Right ventricle myocardium inferior (tissue), 1 donor: ENCODE measurements at regions not wholly inside any gene's neighbourhood (a gene's known extent, or its start where the extent isn't known, plus 50 kb on each side); places are given as distances from the start of the nearest gene placed in this dataset.
"Not testable (repeated sequence)": the region's sequence is repeated elsewhere in the genome, so short reads cannot be mapped to it uniquely, and the experiment has no call there.

Experiments used
- ATAC-seq: fragments of 200-7000 bp; cut with Tn5 transposase; one replicate; pipeline ENCODE4 v1.9.1; 2020; ENCODE audit warnings: mild to moderate bottlenecking, moderate library complexity
- DNase-seq: peaks from one replicate; pipeline ENCODE4 v3.0.0; 2021; ENCODE audit errors: missing footprints
- intact Hi-C: fragments of 100-400 bp; cut with DNase I; formaldehyde crosslinking; loops from one replicate; pipeline ENCODE4 v1.11.0; 2022
- donor health status: DM: no; HTN: yes; CAD: no; lungs with severe emphysema.

DNA sequence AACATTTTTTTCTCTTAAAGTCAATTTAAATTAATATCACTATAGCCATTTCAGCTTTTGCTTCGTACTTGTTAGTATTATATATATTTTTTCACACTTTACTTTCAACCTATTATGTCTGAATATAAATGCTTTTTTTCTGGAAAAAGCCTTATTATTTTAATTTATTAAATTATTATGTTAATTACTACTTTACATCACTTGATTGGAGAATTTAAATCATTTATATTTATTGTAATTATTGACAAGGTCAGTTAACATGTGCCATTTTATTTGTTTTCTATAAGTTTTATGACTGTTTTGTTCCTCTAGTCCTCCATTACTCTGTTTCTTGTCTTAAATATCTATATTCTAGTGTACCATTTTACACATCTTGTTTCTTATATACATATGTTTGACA is 1333.4 kb upstream of the MIR17HG start:
- ATAC-seq: no peak
- DNase-seq: no peak
- intact Hi-C loops: no loop called here

DNA sequence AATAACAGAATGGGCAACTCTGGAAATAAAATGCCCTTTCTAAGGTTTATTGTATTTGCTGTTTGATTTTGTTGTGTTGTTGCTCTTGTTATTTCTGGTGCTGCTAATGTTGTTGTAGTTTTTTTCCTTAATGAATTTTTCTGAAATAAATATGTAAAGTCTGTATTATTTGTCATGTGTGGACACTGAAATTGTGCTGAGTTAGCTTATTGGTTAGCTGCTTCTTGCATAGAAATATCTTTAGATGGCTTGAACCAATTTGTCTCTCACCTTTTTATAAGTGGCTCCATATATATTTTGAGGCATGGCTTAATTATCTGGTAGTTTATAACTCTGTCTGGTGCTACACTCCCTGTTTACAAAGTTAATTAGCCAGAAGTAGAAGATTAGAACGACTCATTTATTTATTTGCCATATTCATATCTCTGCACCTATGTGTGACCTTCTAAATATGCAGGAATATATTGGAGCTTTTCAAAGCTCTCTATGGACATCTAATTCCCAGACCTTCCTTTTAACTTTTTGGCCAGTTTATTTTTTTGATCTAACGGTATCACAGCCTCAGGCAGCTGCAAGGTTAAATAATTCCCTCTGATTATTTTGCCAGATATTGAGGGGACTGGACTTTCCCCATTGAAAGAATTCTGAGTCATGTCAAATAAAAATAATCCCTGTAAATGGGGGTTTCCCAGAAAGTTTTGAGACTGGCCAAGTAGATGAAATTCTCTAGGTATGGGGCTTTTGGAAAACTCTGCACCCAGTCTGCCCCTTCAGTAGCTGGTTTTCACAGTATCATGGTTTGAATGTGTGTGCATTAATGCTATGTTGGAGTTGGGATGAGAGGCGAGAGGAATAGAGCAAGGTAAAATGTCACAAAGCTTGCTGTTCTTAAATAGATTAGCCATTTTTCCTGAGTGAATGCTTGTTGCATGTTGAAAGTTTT is 1331.7 kb upstream of the MIR17HG start:
- intact Hi-C loops: no loop called here
- DNase-seq: no peak
- ATAC-seq: no peak

DNA sequence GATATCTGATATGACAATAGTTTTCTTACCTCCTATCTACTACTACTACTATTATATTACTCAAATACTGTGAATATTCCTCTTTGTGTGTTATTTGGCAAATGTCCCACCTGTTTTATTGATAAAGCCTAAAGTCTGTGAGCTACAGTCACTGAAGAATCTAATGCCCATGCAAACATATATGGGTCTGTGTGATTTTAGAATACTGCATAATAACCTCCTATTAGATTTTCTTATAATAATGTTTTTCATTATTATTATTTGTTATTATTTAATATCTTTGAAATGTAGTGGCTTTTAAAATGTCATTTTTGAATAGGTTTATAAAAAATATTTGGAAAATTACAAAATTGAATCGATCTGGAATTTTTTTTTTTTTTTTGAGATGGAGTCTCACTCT is 1330.8 kb upstream of the MIR17HG start:
- ATAC-seq (no peak), DNase-seq (no peak)
- intact Hi-C loops: no loop called here

DNA sequence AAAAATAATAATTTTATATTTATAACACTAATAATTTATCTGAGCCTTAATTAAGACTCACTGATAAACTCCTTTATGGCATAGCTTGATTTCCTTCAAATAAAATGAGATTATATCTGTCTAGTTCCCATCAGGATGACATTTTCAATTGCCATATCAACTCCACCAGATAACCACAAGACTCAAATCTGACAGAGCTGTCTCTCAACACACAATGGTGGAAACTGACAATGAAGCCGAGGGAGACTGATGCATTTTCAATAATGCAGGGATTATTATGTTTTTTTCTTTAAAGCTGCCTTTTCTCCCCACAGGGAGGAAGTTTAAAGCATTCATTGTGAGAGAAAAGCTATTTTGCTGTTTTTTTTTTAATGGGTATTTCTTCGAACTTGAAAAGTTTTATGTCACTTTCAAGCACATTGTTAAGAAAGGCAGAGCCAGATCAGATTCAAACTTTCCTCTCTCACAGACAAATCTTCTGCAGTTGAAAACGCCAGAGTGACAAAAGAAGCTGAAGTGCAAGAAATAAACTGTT is 1326.9 kb upstream of the MIR17HG start:
- intact Hi-C loops: no loop called here
- no peak for ATAC-seq

DNA sequence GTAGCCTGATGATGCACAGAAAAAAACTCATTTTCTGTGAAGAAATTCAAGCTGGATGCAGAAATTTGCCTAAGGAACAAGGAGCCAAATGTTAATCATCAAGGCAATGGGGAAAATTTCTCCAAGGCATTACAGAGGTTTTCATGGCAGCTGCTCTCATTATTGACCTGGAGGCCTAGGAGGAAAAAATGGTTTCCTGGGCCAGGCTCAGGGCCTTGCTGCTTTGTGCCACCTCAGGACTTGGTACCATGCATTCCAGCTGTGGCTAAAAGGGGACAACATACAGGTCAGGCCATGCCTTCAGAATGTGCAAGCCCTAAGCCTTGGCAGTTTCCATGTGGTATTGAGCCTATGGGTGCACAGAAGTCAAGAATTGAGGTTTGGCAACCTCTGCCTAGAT is 1320.1 kb upstream of the MIR17HG start:
- no peak for ATAC-seq
- intact Hi-C loops: no loop called here

More for the DNA sequence above, 1326.9 kb upstream of the MIR17HG start:
- DNase-seq: no peak

DNA sequence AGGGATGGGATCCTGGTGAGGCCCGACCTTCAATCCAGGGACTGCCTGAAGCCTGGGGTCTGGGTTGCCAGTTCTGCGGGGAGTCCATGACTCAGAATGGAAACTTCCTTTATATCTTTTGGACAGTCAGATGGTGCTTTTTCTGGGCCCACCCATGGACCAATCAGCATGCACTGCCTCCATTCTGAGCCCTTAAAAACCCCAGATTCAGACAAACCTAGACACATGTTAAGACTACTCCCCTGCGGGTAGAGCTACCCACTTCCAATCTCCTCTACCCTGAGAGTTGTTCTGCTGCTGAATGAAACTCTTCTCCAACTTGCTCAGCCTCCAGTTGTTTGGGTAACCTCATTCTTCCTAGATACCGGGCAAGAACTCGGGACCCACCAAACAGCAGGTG is 1315.2 kb upstream of the MIR17HG start:
- no peak for DNase-seq
- intact Hi-C loops: no loop called here
- ATAC-seq: no peak

More for the DNA sequence above, 1320.1 kb upstream of the MIR17HG start:
- DNase-seq: no peak

DNA sequence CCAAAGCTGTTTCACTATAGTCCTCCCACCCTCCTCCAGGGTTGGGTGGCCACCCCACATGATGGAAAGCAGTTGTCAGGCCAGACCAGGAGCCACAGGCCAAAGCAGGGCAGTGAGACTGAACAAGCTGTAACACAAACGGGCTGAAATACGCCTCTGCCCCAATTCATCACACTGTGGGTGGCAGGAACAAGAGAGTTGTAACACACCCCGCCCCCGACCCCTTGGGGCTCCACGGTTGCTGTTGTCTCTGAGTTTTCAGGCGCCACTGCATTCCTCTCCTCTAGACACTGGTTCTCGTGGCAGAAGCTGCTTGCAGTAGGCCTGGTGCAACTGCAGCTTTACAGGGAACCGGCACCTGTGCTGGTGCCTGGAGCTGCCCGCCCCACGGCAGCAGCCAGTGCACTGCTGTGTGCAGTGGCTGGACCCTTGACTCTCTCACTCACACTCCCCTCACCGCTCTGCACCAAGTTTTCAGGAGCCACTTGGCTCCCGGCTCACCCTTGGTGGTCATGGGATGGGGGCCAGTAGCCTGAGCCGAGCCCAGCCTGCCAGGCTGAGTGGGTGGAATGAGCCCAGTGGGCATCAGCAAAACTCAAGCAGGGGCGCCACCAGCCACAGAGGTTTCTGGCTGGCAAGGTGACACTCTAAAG is 1314.5 kb upstream of the MIR17HG start:
- DNase-seq: no peak
- intact Hi-C loops: no loop called here
- ATAC-seq: no peak

DNA sequence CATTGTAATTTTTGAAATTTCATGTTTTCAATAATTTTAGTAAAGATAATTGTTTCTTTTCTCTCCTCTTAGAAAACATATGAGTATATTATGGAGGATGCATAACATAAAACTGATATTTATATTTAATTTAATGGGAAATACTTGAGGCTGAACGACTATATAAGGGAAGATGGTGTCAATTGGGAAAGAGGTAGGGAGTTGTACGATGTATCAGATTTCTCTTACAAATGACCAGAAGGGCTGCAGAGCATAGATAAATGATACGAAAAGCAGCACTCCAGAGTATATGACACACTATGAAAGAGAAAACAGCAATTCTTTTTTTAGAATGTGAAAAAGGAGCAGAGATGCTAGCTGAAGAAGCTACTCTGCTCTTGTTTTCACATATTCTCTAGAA is 1308.0 kb upstream of the MIR17HG start:
- intact Hi-C loops: no loop called here
- DNase-seq (no peak), ATAC-seq (no peak)

DNA sequence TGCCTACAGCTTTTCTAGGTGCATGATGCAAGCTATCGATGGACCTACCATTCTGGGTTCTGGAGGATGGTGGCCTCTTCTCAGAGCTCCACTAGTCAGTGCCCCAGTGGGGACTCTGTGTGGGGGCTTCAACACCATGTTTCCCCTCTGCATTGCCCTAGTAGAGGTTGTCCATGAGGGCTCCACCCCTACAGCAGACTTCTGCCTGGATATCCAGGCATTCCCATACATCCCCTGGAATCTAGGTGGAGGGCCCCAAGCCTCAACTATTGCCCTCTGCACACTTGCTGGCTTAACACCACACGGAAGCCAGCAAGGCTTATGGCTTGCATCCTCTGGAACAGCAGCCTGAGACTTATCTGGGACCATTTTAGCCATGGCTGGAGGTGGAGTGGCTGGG is 1299.9 kb upstream of the MIR17HG start:
- DNase-seq: no peak
- intact Hi-C loops: no loop called here
- ATAC-seq: no peak

DNA sequence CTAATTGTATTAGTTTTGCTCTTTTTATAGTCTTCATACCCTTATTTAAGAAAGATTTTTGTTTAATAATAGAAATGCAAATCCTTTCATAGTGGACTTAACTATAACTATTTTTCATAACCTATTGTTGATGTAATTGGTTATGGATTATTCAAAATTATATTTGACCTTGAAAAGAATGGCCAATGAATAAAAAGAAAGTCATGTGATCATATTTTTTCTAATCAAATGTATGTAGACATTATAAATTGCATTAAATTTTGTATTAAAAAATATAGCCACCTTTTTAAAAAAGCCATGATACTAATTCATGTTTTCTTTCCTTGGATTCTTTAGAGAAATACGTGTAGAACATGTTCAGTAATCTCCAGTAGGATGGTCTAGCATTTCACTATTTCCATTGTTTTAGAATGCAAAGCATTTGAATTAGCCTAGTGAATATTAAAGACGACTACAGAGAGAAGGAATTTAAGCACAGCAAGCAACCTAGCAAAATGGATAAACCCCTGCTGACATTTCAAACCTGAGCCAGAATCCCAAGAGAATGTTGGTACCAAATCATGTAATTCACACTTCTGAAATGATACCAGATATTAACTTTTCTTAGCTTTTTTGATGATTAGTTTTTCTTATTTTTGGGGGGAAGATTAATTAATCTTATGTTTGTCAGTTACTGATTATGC is 1297.4 kb upstream of the MIR17HG start:
- ATAC-seq (no peak), DNase-seq (no peak)
- intact Hi-C loops: no loop called here

DNA sequence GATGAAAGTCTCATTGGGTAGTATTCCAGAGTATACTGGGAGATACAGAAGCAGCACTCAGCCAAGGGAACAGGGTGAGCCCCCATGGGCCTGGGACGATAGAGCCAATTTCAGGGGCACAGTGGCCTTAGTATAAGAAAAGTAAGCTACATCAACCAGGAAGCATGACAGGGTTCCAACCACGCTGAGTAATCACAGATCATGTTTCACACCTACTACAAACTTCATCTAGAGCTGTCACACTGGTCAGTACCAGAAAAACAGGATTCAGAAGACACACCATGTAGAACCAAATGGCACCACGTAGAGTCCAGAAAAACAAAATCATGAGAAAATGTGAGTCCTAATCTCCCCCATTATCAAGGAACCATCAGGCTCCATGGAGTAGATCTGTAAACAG is 1292.4 kb upstream of the MIR17HG start:
- ATAC-seq (no peak), DNase-seq (no peak)
- intact Hi-C loops: no loop called here

DNA sequence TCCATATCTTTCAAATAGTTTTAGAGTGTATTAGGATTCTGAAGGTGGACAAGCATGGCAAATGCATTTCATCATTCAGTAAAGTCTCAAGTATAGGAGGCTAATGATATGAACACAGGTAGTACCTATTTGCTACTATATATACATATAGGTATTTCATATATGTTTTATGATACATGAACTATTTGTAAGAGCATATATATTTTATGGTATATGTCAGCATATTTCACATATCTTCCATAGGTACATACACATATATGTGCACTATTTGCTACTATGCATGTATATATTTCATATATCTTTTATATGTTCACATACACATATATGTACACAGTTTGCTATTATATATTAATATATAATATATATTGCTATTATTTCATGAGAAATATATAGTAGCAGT is 1291.7 kb upstream of the MIR17HG start:
- intact Hi-C loops: no loop called here
- ATAC-seq (no peak), DNase-seq (no peak)

DNA sequence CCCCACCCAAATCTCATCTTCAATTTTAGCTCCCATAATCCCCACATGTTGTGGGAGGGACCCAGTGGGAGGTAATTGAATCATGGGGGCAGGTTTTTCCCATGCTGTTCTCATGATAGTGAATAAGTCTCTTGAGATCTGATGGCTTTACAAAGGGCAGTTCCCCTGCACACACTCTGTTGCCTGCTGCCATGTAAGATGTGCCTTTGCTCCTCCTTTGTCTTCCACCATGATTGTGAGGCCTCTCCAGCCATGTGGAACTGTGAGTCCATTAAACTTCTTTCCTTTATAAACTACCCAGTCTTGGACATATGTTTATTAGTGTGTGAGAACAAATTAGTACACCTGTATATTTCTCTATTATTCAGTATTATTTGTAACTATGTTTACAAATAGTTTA is 1283.3 kb upstream of the MIR17HG start:
- DNase-seq, intact Hi-C loops, ATAC-seq: not testable (repeated sequence)

DNA sequence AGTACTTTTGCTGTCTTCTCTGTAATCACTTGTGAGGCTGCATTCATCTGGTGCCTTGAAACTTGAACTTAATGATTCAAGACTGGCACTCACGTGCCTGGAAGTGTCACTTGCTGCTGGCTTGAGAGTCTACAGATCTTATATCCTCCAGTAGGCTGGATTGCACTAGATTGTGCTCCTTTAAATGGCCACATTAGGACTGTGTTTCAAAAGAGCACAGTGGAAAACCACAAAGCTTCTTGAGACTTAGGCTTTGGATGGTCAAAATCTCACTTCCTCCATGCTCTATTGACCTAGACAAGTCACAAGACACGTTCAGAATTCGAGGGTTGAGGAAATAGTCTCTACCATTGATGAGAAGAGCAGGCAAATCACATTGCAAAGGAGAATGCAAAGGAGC is 1278.8 kb upstream of the MIR17HG start:
- ATAC-seq: no peak
- intact Hi-C loops: no loop called here
- DNase-seq: no peak

DNA sequence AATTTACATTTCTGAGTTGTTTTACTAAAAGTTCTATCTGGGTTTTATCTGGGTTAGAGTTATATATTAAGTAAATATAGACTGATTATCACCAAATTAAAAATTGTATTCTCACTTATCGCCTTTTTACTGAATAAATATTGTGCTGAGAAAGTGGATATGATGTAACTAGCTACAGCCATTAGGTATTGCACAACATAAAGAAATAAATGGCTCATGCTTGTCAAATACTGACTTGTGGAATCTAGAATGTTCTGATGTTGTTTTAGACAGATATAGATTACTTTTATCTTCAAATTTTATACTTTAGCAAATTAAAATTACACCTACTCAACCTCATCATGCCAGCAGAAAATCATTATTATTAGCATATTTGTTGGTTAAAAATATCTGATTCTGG is 1277.1 kb upstream of the MIR17HG start:
- DNase-seq (no peak), ATAC-seq (no peak)
- intact Hi-C loops: no loop called here

DNA sequence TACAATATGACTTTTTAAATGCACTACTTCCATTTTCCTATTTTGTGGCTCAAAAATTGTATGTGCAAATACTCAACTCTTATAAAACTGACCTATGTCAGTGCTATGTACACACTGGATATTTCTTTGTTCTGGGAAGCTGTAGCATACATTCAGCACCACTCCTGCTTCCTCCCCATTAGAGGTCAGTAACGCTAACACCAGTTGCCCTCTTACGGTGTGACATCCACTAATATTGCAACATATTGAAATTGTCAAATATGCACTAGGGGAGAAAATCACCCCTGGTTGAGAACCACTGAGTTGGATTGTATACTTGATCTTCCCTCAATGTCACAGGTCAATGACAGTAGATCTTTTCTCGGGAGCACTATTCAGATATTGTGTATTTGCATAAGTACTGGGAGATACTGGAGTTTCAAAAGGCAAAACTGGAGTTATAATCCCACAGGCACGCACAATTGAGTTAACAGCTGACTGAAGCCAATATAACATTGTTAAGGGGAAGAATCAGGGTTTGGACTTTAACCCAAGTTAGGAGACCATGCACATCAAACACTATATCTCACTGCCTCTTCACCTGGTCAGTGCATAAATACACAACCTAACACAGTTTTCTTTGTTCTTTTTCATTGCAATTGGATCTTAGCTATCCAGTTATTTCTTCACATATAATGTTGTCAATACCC is 1276.5 kb upstream of the MIR17HG start:
- intact Hi-C loops: no loop called here
- DNase-seq (no peak), ATAC-seq (no peak)

DNA sequence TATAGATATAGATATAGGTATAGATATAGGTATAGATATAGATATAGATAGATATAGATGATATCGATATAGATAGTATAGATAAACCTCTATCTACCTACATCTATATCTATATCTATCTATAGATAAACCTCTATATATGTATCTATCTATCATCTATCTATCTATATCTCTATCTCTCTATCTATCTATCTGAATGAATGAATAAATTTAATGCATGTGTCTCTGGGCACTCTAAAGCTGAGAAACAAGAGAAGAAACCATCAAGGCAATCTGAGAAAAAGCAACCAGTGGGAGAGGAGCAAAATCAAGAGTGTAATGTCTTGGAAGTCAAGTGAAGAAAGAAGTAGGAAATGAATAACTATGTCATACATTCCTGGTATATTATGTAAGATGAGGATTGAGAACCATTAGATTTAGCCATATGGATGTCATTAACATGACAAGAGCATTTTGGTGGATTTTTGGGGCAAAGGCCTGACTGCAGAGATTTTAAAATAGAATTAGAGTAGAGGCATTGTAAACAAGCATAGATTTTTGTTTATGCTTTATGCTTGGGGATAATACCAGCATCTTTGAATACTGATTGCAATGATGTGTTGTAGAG is 1262.7 kb upstream of the MIR17HG start:
- intact Hi-C loops: loop anchor here (10.0 kb wide), 1 partner anchor 780 kb away; no protein-coding TSS in a partner anchor
- DNase-seq: no peak
- no peak for ATAC-seq

DNA sequence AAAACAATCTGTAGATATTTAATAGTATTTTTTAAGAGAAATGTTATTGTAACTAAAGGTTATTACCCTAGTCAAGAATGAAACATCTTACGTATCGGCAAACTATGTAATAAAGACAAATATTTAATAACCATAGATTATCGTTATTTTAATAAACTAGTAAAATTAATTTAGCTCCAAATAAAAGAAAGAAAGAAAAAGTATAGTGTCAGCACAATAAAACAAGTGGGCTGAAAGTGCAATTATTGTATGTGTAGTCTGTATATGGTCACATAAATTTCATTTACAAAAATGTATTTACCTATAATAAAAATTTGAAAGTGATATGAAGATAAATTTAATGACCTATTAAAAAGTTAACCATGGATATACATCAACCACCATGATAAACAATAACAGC is 1258.4 kb upstream of the MIR17HG start:
- ATAC-seq (no peak), DNase-seq (no peak)
- intact Hi-C loops: loop anchor here (10.0 kb wide), 1 partner anchor 776 kb away; no protein-coding TSS in a partner anchor
